ENCODE measurements at regions not wholly inside any gene's neighbourhood (a gene's known extent, or its start where the extent isn't known, plus 50 kb on each side); places are given as distances from the start of the nearest gene placed in this dataset.
"Not testable (repeated sequence)": the region's sequence is repeated elsewhere in the genome, so short reads cannot be mapped to it uniquely, and the experiment has no call there.

GRCh38 chr10:9895453-9895852, 1122.2 kb upstream of the CELF2 start:
- no peak for DNase-seq (ENCODE audit: low read depth in 2 of 2)

- no peak for DNase-seq (ENCODE audit: low read depth in 2 of 2)
These were observed 1121.7 kb upstream of the CELF2 start for GRCh38 chr10:9895981-9896380.

- no peak for DNase-seq (ENCODE audit: low read depth in 2 of 2)
These were observed 1118.9 kb upstream of the CELF2 start for GRCh38 chr10:9898633-9899395.

GRCh38 chr10:9900751-9901150, 1116.9 kb upstream of the CELF2 start:
- no peak for DNase-seq (ENCODE audit: low read depth in 2 of 2)

GRCh38 chr10:9901971-9902370, 1115.7 kb upstream of the CELF2 start:
- DNase-seq (ENCODE audit: low read depth in 2 of 2) = no peak

- no peak for DNase-seq (ENCODE audit: low read depth in 2 of 2)
These were observed 1107.2 kb upstream of the CELF2 start for GRCh38 chr10:9910446-9910845.

- no peak for DNase-seq (ENCODE audit: low read depth in 2 of 2)
These were observed 1106.2 kb upstream of the CELF2 start for GRCh38 chr10:9911488-9911887.

- DNase-seq (ENCODE audit: low read depth in 2 of 2) = no peak
These were observed 1103.7 kb upstream of the CELF2 start for GRCh38 chr10:9913876-9914514.

GRCh38 chr10:9921544-9921943, 1096.1 kb upstream of the CELF2 start:
- DNase-seq (ENCODE audit: low read depth in 2 of 2) = no peak

GRCh38 chr10:9922126-9922870, 1095.4 kb upstream of the CELF2 start:
- no peak for DNase-seq (ENCODE audit: low read depth in 2 of 2)

GRCh38 chr10:9926003-9926402, 1091.7 kb upstream of the CELF2 start:
- no peak for DNase-seq (ENCODE audit: low read depth in 2 of 2)

- DNase-seq (ENCODE audit: low read depth in 2 of 2) = no peak
These were observed 1090.8 kb upstream of the CELF2 start for GRCh38 chr10:9926881-9927280.

GRCh38 chr10:9939716-9940115, 1078.0 kb upstream of the CELF2 start:
- DNase-seq (ENCODE audit: low read depth in 2 of 2) = no peak

GRCh38 chr10:9944690-9945089, 1073.0 kb upstream of the CELF2 start:
- DNase-seq (ENCODE audit: low read depth in 2 of 2) = no peak

- no peak for DNase-seq (ENCODE audit: low read depth in 2 of 2)
These were observed 1067.6 kb upstream of the CELF2 start for GRCh38 chr10:9950070-9950469.

- no peak for DNase-seq (ENCODE audit: low read depth in 2 of 2)
These were observed 1066.0 kb upstream of the CELF2 start for GRCh38 chr10:9951481-9952257.

GRCh38 chr10:9957351-9957750, 1060.3 kb upstream of the CELF2 start:
- no peak for DNase-seq (ENCODE audit: low read depth in 2 of 2)

- DNase-seq (ENCODE audit: low read depth in 2 of 2) = not testable (repeated sequence)
These were observed 1059.8 kb upstream of the CELF2 start for GRCh38 chr10:9957876-9958275.

GRCh38 chr10:9965341-9965740, 1052.3 kb upstream of the CELF2 start:
- DNase-seq (ENCODE audit: low read depth in 2 of 2) = no peak

- DNase-seq (ENCODE audit: low read depth in 2 of 2) = no peak
These were observed 1030.9 kb upstream of the CELF2 start for GRCh38 chr10:9986786-9987185.

GRCh38 chr10:9987197-9987596, 1030.5 kb upstream of the CELF2 start:
- DNase-seq (ENCODE audit: low read depth in 2 of 2) = no peak

- DNase-seq (ENCODE audit: low read depth in 2 of 2) = no peak
These were observed 1025.0 kb upstream of the CELF2 start for GRCh38 chr10:9992661-9993060.

Measured in activated CD4-positive, alpha-beta T cell treated with anti-CD3 and anti-CD28 coated beads for 24 hours (primary cell).